ENCODE measurements at regions not wholly inside any gene's neighbourhood (a gene's known extent, or its start where the extent isn't known, plus 50 kb on each side); places are given as distances from the start of the nearest gene placed in this dataset.

DNA sequence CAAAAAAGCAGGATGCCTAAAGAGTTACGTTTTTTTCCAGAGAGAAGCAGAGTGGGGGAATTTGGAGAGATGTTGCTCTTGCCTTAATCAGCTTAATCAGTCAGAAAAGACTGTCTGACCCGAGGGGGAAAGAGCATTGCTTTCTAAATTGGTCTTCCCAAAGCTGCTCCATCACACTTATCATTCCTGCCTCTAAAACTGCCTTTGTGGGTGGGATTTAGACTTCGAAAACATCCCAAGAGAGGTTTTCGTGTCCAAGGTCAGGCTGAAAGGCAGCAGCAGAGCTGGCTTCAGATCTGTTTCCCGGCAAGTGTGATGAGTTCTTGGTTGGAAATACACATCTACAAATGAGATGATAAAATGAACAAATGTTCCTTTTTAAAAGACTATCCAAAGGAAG lies 155.2 kb downstream of the SH2D1A start:
- Mint-ChIP-seq H3K4me1 (ENCODE audit: low read depth, unreplicated experiment) (peaks cover 5% of the 10 kb centered on the region), H3K27ac (ENCODE audit: unreplicated experiment) (no peak overlapping the region), H3K36me3 (ENCODE audit: unreplicated experiment) (no peaks in the 10 kb centered on the region), H3K4me3 (ENCODE audit: unreplicated experiment) (peak overlapping the region; percentile 46), H3K27me3 (ENCODE audit: unreplicated experiment) (no peaks in the 10 kb centered on the region), H3K9me3 (ENCODE audit: unreplicated experiment) (no peaks in the 10 kb centered on the region)
- TF ChIP-seq, protein P1, sequence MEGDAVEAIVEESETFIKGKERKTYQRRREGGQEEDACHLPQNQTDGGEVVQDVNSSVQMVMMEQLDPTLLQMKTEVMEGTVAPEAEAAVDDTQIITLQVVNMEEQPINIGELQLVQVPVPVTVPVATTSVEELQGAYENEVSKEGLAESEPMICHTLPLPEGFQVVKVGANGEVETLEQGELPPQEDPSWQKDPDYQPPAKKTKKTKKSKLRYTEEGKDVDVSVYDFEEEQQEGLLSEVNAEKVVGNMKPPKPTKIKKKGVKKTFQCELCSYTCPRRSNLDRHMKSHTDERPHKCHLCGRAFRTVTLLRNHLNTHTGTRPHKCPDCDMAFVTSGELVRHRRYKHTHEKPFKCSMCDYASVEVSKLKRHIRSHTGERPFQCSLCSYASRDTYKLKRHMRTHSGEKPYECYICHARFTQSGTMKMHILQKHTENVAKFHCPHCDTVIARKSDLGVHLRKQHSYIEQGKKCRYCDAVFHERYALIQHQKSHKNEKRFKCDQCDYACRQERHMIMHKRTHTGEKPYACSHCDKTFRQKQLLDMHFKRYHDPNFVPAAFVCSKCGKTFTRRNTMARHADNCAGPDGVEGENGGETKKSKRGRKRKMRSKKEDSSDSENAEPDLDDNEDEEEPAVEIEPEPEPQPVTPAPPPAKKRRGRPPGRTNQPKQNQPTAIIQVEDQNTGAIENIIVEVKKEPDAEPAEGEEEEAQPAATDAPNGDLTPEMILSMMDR (IDR thresholded peaks at IDR 0.05; ENCODE audit: partially characterized antibody, unreplicated experiment) = no peak
- no peak for DNase-seq

DNA sequence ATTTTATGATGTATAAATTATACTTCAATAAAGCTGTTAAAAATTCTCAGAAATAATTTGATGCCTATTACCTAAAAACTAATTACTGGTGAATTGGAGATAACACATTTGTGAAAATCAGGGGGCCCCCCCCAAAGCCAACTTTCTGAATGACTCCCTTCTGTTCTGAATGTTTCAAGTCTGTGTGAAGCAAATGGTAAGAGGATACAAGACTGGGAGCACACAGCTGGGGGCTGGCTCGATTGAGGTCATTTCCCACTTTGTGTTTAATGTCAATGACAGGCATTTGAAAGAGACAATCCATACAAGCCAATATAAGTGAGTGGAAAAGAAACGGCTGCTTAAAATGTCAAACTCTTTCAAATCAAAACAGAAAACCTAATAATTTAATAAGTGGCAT lies 155.8 kb downstream of the SH2D1A start:
- H3K4me3 Mint-ChIP-seq (ENCODE audit: unreplicated experiment) = no peak overlapping the region
- no peaks in the 10 kb centered on the region for H3K9me3 Mint-ChIP-seq (ENCODE audit: unreplicated experiment)
- no peaks in the 10 kb centered on the region for H3K36me3 Mint-ChIP-seq (ENCODE audit: unreplicated experiment)
- peaks cover 5% of the 10 kb centered on the region for H3K4me1 Mint-ChIP-seq (ENCODE audit: low read depth, unreplicated experiment)
- no peak for DNase-seq
- H3K27me3 Mint-ChIP-seq (ENCODE audit: unreplicated experiment) = no peaks in the 10 kb centered on the region
- TF ChIP-seq, protein P1 (IDR thresholded peaks at IDR 0.05; ENCODE audit: partially characterized antibody, unreplicated experiment) = no peak
- H3K27ac Mint-ChIP-seq (ENCODE audit: unreplicated experiment) = no peak overlapping the region

DNA sequence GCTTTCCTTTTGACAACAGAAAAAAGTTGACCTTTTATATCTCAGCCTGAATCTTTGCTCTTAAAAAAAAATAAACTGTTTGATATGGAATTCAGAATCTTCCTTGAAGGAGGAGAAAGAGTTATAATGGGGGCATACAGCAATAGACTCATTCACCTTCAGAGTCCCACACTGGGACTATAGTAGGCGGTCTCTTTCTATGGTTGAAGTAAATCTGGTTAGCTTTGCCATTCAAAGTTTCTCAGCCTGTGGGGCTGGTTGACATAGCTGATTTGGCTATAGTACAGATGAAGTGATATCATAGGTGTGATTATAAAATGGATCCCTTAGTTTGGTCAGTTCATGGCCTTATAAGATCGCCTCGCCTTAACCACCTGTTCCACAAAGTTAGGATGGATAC lies 156.2 kb downstream of the SH2D1A start:
- no peak for DNase-seq
- Mint-ChIP-seq H3K27ac (ENCODE audit: unreplicated experiment) (no peak overlapping the region), H3K9me3 (ENCODE audit: unreplicated experiment) (no peaks in the 10 kb centered on the region), H3K36me3 (ENCODE audit: unreplicated experiment) (no peaks in the 10 kb centered on the region), H3K4me3 (ENCODE audit: unreplicated experiment) (no peak overlapping the region), H3K27me3 (ENCODE audit: unreplicated experiment) (no peaks in the 10 kb centered on the region), H3K4me1 (ENCODE audit: low read depth, unreplicated experiment) (peaks cover 5% of the 10 kb centered on the region)
- TF ChIP-seq, protein P1 (IDR thresholded peaks at IDR 0.05; ENCODE audit: partially characterized antibody, unreplicated experiment) = no peak

DNA sequence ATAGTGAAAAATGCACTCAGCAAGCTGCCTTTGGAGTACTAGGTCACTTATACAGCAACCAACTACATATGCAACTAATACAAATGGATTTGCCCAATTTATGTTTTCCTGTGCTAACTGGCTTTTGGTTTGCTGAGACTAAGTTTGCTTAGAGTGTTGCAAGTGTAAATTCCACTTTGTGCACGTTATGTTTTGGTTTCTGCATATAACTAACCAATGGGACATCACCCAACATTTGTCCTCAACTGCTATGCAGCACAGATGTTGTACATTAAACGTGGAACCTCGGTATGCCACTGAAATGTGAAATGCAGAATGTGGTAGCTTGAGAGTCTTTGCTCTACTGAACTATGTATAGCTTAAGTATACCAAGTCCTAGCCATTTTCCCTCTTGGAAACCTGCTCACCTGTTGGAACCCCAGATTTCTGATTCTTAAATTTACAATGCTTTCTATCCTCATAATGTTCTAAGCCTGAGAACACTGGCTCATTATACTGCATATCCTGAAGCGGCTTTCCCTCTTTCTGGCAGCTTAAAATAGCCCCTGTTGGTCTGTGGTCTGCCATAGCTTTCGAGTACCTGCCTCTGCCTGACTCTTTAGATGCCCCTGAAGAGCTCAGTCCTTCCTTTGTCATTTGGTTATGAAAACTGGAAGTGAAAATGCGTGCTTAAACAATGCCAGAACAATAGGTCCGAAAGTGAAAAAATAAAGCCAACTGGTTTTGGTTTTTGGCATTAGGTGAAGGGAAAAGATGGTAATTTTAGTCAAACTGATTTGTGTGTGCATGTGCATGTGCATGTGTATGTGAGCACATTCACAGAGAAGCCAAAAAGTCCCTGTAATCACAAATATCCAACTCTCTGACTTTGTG lies 158.0 kb downstream of the SH2D1A start:
- Mint-ChIP-seq H3K4me1 (ENCODE audit: low read depth, unreplicated experiment) (peaks cover 5% of the 10 kb centered on the region), H3K9me3 (ENCODE audit: unreplicated experiment) (no peaks in the 10 kb centered on the region), H3K4me3 (ENCODE audit: unreplicated experiment) (no peak overlapping the region), H3K36me3 (ENCODE audit: unreplicated experiment) (no peaks in the 10 kb centered on the region), H3K27me3 (ENCODE audit: unreplicated experiment) (no peaks in the 10 kb centered on the region), H3K27ac (ENCODE audit: unreplicated experiment) (no peak overlapping the region)
- TF ChIP-seq, protein P1 (IDR thresholded peaks at IDR 0.05; ENCODE audit: partially characterized antibody, unreplicated experiment) = no peak
- no peak for DNase-seq

DNA sequence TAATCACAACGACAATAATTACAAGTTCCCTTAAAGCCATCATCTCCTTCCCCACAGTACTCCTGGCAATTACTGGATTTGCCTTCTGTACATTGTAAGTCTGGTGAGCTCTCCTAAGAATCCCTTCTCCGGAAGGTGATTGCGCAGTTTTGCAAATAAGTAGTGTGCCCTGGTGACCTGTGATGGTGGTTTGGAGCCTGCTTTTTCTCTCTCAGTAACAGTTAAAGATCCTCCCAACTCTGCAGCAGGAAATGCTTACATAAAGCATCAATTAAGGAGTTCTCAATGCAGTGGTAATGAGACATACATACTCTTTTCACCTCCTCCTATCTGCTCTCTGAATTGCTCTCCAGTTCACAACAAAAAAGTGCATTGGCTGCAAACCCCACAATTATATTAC lies 159.7 kb downstream of the SH2D1A start:
- Mint-ChIP-seq H3K4me1 (ENCODE audit: low read depth, unreplicated experiment) (peaks cover 5% of the 10 kb centered on the region), H3K27me3 (ENCODE audit: unreplicated experiment) (no peaks in the 10 kb centered on the region), H3K36me3 (ENCODE audit: unreplicated experiment) (no peaks in the 10 kb centered on the region), H3K9me3 (ENCODE audit: unreplicated experiment) (no peaks in the 10 kb centered on the region), H3K4me3 (ENCODE audit: unreplicated experiment) (no peak overlapping the region), H3K27ac (ENCODE audit: unreplicated experiment) (no peak overlapping the region)
- TF ChIP-seq, protein P1 (IDR thresholded peaks at IDR 0.05; ENCODE audit: partially characterized antibody, unreplicated experiment) = no peak
- DNase-seq = no peak
